ENCODE measurements at regions not wholly inside any gene's neighbourhood (a gene's known extent, or its start where the extent isn't known, plus 50 kb on each side); places are given as distances from the start of the nearest gene placed in this dataset.

DNA sequence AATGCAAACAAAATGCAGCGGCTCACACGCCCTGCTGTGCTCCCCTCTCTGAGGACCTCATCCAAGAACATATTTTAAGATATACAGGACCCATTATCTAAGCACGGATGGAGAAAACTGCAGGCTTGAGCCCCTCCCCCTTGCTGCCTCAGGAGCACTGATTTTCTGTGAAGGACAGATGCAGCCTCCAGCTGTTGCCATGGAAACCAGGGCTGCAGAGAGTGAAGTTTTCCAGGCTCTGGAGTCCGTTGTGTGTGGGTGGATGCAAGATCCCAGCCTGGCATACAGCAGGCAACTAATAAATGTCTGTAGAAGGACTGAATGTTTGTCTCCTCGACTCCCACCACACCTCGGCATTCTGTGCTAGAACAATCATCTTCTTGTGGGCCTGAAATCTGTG lies 105.6 kb upstream of the PEG3 start:
- ChIA-PET CTCF (ENCODE audit: low intra/inter-chr PET ratio) (no interaction called here), POLR2A (no interaction called here)
- DNase-seq (ENCODE audit: extremely low read depth in 1 of 4, low spot score in 3 of 4) (no peak), ATAC-seq (no peak), FAIRE-seq (no peak)
- H3K27me3 ChIP-seq (ENCODE audit: control insufficient read depth in 2 of 2, insufficient read depth in 2 of 2, low read length in 2 of 2): no peaks in the 10 kb centered on the region
- no peaks in the 10 kb centered on the region for H3K9me1 ChIP-seq (ENCODE audit: control insufficient read depth, insufficient read depth, low read length)
- no peaks in the 10 kb centered on the region for H3K79me2 ChIP-seq (ENCODE audit: control insufficient read depth, insufficient read depth, low read length)
- no peak overlapping the region for H3K4me2 ChIP-seq (ENCODE audit: insufficient read depth, low read length)
- H3K36me3 ChIP-seq (ENCODE audit: control insufficient read depth, insufficient read depth, low read length): no peaks in the 10 kb centered on the region
- no peaks in the 10 kb centered on the region for H3K4me1 ChIP-seq (replicated peaks in 1 of 2; ENCODE audit: control insufficient read depth in 2 of 2, insufficient read depth in 2 of 2, low read length in 2 of 2)
- intact Hi-C loops (cut with micrococcal nuclease): no loop called here
- H3K9ac ChIP-seq (ENCODE audit: insufficient read depth in 1 of 2, low read depth in 2 of 2, low read length in 2 of 2): no peak overlapping the region
- in situ Hi-C loops (cut with MboI): no loop called here
- H3K27ac ChIP-seq (ENCODE audit: extremely low read depth, low read depth, low read length): no peak overlapping the region
- BruUV-seq (replicated peaks): no TSS peak
- no peaks in the 10 kb centered on the region; the same call in 1 of the 2 replicates for H3K9me3 ChIP-seq (replicated peaks; ENCODE audit: control insufficient read depth, insufficient read depth, low read depth, low read length)
- H4K20me1 ChIP-seq (replicated peaks; ENCODE audit: control insufficient read depth, insufficient read depth, low read length): no peaks in the 10 kb centered on the region
- H2AFZ ChIP-seq (ENCODE audit: low read depth, low read length): no peak overlapping the region
- 0% methylated on average over 6 of the region's 6 CpGs for WGBS (ENCODE audit: insufficient coverage, low coverage, missing lambda C conversion rate)
- no peak for TF ChIP-seq ZNF57 (CRISPR knock-in tag; IDR thresholded peaks at IDR 0.05)
- TF ChIP-seq ZNF239 (CRISPR knock-in tag; IDR thresholded peaks at IDR 0.05): no peak
- TF ChIP-seq, protein P1, sequence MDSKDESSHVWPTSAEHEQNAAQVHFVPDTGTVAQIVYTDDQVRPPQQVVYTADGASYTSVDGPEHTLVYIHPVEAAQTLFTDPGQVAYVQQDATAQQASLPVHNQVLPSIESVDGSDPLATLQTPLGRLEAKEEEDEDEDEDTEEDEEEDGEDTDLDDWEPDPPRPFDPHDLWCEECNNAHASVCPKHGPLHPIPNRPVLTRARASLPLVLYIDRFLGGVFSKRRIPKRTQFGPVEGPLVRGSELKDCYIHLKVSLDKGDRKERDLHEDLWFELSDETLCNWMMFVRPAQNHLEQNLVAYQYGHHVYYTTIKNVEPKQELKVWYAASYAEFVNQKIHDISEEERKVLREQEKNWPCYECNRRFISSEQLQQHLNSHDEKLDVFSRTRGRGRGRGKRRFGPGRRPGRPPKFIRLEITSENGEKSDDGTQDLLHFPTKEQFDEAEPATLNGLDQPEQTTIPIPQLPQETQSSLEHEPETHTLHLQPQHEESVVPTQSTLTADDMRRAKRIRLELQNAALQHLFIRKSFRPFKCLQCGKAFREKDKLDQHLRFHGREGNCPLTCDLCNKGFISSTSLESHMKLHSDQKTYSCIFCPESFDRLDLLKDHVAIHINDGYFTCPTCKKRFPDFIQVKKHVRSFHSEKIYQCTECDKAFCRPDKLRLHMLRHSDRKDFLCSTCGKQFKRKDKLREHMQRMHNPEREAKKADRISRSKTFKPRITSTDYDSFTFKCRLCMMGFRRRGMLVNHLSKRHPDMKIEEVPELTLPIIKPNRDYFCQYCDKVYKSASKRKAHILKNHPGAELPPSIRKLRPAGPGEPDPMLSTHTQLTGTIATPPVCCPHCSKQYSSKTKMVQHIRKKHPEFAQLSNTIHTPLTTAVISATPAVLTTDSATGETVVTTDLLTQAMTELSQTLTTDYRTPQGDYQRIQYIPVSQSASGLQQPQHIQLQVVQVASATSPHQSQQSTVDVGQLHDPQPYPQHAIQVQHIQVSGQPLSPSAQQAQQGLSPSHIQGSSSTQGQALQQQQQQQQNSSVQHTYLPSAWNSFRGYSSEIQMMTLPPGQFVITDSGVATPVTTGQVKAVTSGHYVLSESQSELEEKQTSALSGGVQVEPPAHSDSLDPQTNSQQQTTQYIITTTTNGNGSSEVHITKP (IDR thresholded peaks at IDR 0.05; ENCODE audit: partially characterized antibody): no peak
- TF ChIP-seq, protein P2, sequence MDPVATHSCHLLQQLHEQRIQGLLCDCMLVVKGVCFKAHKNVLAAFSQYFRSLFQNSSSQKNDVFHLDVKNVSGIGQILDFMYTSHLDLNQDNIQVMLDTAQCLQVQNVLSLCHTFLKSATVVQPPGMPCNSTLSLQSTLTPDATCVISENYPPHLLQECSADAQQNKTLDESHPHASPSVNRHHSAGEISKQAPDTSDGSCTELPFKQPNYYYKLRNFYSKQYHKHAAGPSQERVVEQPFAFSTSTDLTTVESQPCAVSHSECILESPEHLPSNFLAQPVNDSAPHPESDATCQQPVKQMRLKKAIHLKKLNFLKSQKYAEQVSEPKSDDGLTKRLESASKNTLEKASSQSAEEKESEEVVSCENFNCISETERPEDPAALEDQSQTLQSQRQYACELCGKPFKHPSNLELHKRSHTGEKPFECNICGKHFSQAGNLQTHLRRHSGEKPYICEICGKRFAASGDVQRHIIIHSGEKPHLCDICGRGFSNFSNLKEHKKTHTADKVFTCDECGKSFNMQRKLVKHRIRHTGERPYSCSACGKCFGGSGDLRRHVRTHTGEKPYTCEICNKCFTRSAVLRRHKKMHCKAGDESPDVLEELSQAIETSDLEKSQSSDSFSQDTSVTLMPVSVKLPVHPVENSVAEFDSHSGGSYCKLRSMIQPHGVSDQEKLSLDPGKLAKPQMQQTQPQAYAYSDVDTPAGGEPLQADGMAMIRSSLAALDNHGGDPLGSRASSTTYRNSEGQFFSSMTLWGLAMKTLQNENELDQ (CRISPR knock-in tag; IDR thresholded peaks at IDR 0.05; ENCODE audit: borderline replicate concordance): no peak
- no peak for TF ChIP-seq SMAD2 (IDR thresholded peaks at IDR 0.05; ENCODE audit: low read depth, low read length)
- TF ChIP-seq RFX1 (IDR thresholded peaks at IDR 0.05): peak; percentile 47
- no peak for TF ChIP-seq ZNF764 (CRISPR knock-in tag; IDR thresholded peaks at IDR 0.05; ENCODE audit: low read depth)
- no peak for TF ChIP-seq ZBTB7A (IDR thresholded peaks at IDR 0.05; ENCODE audit: borderline replicate concordance, control insufficient read depth, low read depth, low read length)
- TF ChIP-seq, protein P3, sequence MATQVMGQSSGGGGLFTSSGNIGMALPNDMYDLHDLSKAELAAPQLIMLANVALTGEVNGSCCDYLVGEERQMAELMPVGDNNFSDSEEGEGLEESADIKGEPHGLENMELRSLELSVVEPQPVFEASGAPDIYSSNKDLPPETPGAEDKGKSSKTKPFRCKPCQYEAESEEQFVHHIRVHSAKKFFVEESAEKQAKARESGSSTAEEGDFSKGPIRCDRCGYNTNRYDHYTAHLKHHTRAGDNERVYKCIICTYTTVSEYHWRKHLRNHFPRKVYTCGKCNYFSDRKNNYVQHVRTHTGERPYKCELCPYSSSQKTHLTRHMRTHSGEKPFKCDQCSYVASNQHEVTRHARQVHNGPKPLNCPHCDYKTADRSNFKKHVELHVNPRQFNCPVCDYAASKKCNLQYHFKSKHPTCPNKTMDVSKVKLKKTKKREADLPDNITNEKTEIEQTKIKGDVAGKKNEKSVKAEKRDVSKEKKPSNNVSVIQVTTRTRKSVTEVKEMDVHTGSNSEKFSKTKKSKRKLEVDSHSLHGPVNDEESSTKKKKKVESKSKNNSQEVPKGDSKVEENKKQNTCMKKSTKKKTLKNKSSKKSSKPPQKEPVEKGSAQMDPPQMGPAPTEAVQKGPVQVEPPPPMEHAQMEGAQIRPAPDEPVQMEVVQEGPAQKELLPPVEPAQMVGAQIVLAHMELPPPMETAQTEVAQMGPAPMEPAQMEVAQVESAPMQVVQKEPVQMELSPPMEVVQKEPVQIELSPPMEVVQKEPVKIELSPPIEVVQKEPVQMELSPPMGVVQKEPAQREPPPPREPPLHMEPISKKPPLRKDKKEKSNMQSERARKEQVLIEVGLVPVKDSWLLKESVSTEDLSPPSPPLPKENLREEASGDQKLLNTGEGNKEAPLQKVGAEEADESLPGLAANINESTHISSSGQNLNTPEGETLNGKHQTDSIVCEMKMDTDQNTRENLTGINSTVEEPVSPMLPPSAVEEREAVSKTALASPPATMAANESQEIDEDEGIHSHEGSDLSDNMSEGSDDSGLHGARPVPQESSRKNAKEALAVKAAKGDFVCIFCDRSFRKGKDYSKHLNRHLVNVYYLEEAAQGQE (IDR thresholded peaks at IDR 0.05; ENCODE audit: borderline replicate concordance): no peak
- TF ChIP-seq, protein P3 (CRISPR knock-in tag; IDR thresholded peaks at IDR 0.05; ENCODE audit: low read depth): no peak
- no peak overlapping the region for H3K4me3 ChIP-seq

All from K562 (cell line).